IMR-90 (cell line): ENCODE measurements at regions not wholly inside any gene's neighbourhood (a gene's known extent, or its start where the extent isn't known, plus 50 kb on each side); places are given as distances from the start of the nearest gene placed in this dataset.

Experiments
- ATAC-seq: fragments of 200-7000 bp; cut with Tn5 transposase; 2 replicates; pipeline ENCODE4 v1.9.1; 2020; ENCODE audit warnings: low read depth, mild to moderate bottlenecking, moderate library complexity
- BruUV-seq: library from RNA; stranded (reverse); fragments of 400-500 nt; replicated peaks from 2 replicates; lab custom pipeline; 2021; lab: Mats Ljungman, UMichigan
- CTCF ChIA-PET: fragments of 300-600 bp; formaldehyde crosslinking; extraction: SDS; loops from one replicate; lab custom pipeline; 2021; ENCODE audit warnings: antibody characterized with exemption; lab: Yijun Ruan, JAX
- POLR2A ChIA-PET: fragments of 300-600 bp; sonication (Branson Sonifier 250); formaldehyde crosslinking; loops from one replicate; lab custom pipeline; 2022; ENCODE audit warnings: antibody characterized with exemption; ENCODE audit not compliant: unreplicated experiment; lab: Charles Lee
- DNase-seq: peaks from one replicate; pipeline ENCODE4 v3.0.0; 2013
- H2AFZ ChIP-seq: replicated peaks from 2 replicates; pipeline ENCODE3; 2013; ENCODE audit warnings: low read length, mild to moderate bottlenecking; ENCODE audit not compliant: poor library complexity
- H2AK5ac ChIP-seq: 2 replicates; pipeline ENCODE4 v1.6.1; 2013; ENCODE audit warnings: low read depth, low read length, inconsistent platforms
- H2AK9ac ChIP-seq: replicated peaks from 2 replicates; pipeline ENCODE3; 2013; ENCODE audit warnings: mild to moderate bottlenecking, low read depth, low read length, moderate library complexity; ENCODE audit not compliant: poor library complexity
- H2BK120ac ChIP-seq: 2 replicates; pipeline ENCODE4 v1.6.1; 2013; ENCODE audit warnings: low read depth, low read length, inconsistent platforms
- H2BK15ac ChIP-seq: 3 replicates; pipeline ENCODE4 v1.6.1; 2013; ENCODE audit warnings: low read depth, low read length, inconsistent platforms
- H2BK20ac ChIP-seq: 2 replicates; pipeline ENCODE4 v1.6.1; 2013; ENCODE audit warnings: low read depth, mild to moderate bottlenecking, inconsistent platforms, low read length, moderate library complexity
- H2BK5ac ChIP-seq: 2 replicates; pipeline ENCODE4 v1.6.1; 2013; ENCODE audit warnings: mild to moderate bottlenecking, low read depth, low read length, inconsistent platforms; ENCODE audit not compliant: poor library complexity, severe bottlenecking
- H3K14ac ChIP-seq: replicated peaks from 2 replicates; pipeline ENCODE4 v1.6.1; 2013; ENCODE audit warnings: low read depth, low read length, inconsistent platforms
- H3K18ac ChIP-seq: 2 replicates; pipeline ENCODE4 v1.6.1; 2013; ENCODE audit warnings: low read depth, low read length, control low read depth
- H3K23ac ChIP-seq: 2 replicates; pipeline ENCODE4 v1.6.1; 2013; ENCODE audit warnings: low read depth, low read length, inconsistent platforms
- H3K27ac ChIP-seq: 2 replicates; pipeline ENCODE4 v1.5.1; 2013; ENCODE audit warnings: mild to moderate bottlenecking, control low read depth, low read length; ENCODE audit not compliant: insufficient read depth
- H3K27me3 ChIP-seq: 2 replicates; pipeline ENCODE4 v1.6.1; 2013; ENCODE audit warnings: low read length; ENCODE audit not compliant: control insufficient read depth, insufficient read depth
- H3K36me3 ChIP-seq: 2 replicates; pipeline ENCODE4 v1.6.1; 2013; ENCODE audit warnings: low read length, mixed read lengths; ENCODE audit not compliant: control insufficient read depth, insufficient read depth
- H3K4ac ChIP-seq: 2 replicates; pipeline ENCODE4 v1.6.1; 2013; ENCODE audit warnings: low read depth, low read length, inconsistent platforms
- H3K4me1 ChIP-seq: 2 replicates; pipeline ENCODE4 v1.6.1; 2013; ENCODE audit warnings: low read length, mixed read lengths; ENCODE audit not compliant: control insufficient read depth, insufficient read depth
- H3K4me2 ChIP-seq: 2 replicates; pipeline ENCODE4 v1.6.1; 2013; ENCODE audit warnings: low read depth, mild to moderate bottlenecking, control low read depth, low read length, moderate library complexity
- H3K4me3 ChIP-seq: 2 replicates; pipeline ENCODE4 v1.5.1; 2013; ENCODE audit warnings: low read depth, mild to moderate bottlenecking, control low read depth, low read length, moderate library complexity; ENCODE audit not compliant: insufficient read depth
- H3K56ac ChIP-seq: 2 replicates; pipeline ENCODE4 v1.6.1; 2013; ENCODE audit warnings: low read length, inconsistent platforms; ENCODE audit not compliant: insufficient read depth; ENCODE audit errors: extremely low read depth
- H3K79me1 ChIP-seq, 2 experiments: 2 replicates each; pipeline ENCODE4 v1.6.1; 2013; ENCODE audit warnings: low read length in 2 of 2, inconsistent platforms in 1 of 2, low read depth in 1 of 2
- H3K9ac ChIP-seq: 2 replicates; pipeline ENCODE4 v1.6.1; 2013; ENCODE audit warnings: low read depth, low read length, control low read depth
- H3K9me1 ChIP-seq: 2 replicates; pipeline ENCODE4 v1.6.1; 2013; ENCODE audit warnings: low read length, inconsistent platforms; ENCODE audit not compliant: insufficient read depth
- H3K9me3 ChIP-seq: 2 replicates; pipeline ENCODE4 v1.6.1; 2013; ENCODE audit warnings: low read length; ENCODE audit not compliant: control insufficient read depth, insufficient read depth
- H4K20me1 ChIP-seq: 2 replicates; pipeline ENCODE4 v1.6.1; 2013; ENCODE audit warnings: low read length, inconsistent platforms; ENCODE audit not compliant: insufficient read depth
- H4K5ac ChIP-seq: 2 replicates; pipeline ENCODE4 v1.6.1; 2013; ENCODE audit warnings: mild to moderate bottlenecking, low read depth, low read length, control low read depth
- H4K8ac ChIP-seq, 2 experiments: 2 replicates each; pipeline ENCODE4 v1.6.1; 2013; ENCODE audit warnings: low read depth in 2 of 2, low read length in 2 of 2, control low read depth in 1 of 2, inconsistent platforms in 1 of 2
- H4K91ac ChIP-seq: 2 replicates; pipeline ENCODE4 v1.6.1; 2013; ENCODE audit warnings: low read depth, low read length, inconsistent platforms; ENCODE audit not compliant: insufficient read depth
- MAFK ChIP-seq: IDR thresholded peaks from 2 replicates; pipeline ENCODE4 v1.6.1; 2012; ENCODE audit warnings: low read depth, low read length, improper control_type of control experiment
- MAZ ChIP-seq: IDR thresholded peaks from 2 replicates; pipeline ENCODE4 v1.6.1; 2012; ENCODE audit warnings: low read depth, mild to moderate bottlenecking, low read length, improper control_type of control experiment, moderate library complexity, borderline replicate concordance
- MXI1 ChIP-seq: IDR thresholded peaks from 2 replicates; pipeline ENCODE4 v1.6.1; 2012; ENCODE audit warnings: low read depth, mild to moderate bottlenecking, low read length, moderate library complexity, borderline replicate concordance
- NFE2L2 ChIP-seq: fragments of 150-350 bp; IDR thresholded peaks from 2 replicates; pipeline ENCODE4 v1.6.1; 2016; ENCODE audit warnings: low read depth, mild to moderate bottlenecking, low read length
- POLR2A ChIP-seq: IDR thresholded peaks from 2 replicates; pipeline ENCODE4 v1.6.1; 2012; ENCODE audit warnings: mild to moderate bottlenecking, low read depth, low read length
- RAD21 ChIP-seq: IDR thresholded peaks from 2 replicates; pipeline ENCODE4 v1.6.1; 2012; ENCODE audit warnings: low read length, improper control_type of control experiment
- RFX5 ChIP-seq: IDR thresholded peaks from 2 replicates; pipeline ENCODE4 v1.8.0; 2012; ENCODE audit warnings: low read depth, mild to moderate bottlenecking, low read length, moderate library complexity
- WGBS, 2 experiments: methylation state at CpG; one replicate each; pipeline versions ENCODE4 v1.1.5 to v1.1.7; 2013; ENCODE audit warnings: missing lambda C conversion rate in 2 of 2; ENCODE audit not compliant: insufficient read length in 1 of 2; ENCODE audit errors: extremely low coverage in 2 of 2; 5-methylcytosine and 5-hydroxymethylcytosine counted together
- dilution Hi-C: fragments of 300-500 bp; cut with HindIII; formaldehyde crosslinking; loops from one replicate; pipeline ENCODE4 v1.14.3; 2018; ENCODE audit warnings: low sequenced_read_pairs; ENCODE audit not compliant: unreplicated experiment
- in situ Hi-C: fragments of 300-500 bp; cut with MboI; formaldehyde crosslinking; loops from 3 replicates; pipeline ENCODE4 v1.14.3; 2019; ENCODE audit warnings: low sequenced_read_pairs, inconsistent platforms, mixed read lengths
- intact Hi-C: fragments of 100-400 bp; cut with micrococcal nuclease; formaldehyde crosslinking; loops from 2 replicates; pipeline ENCODE4 v1.10.0; 2022
- TF ChIP-seq, protein P1 (sequence below): fragments of 150-350 bp; IDR thresholded peaks from 2 replicates; pipeline ENCODE4 v1.6.1; 2017; ENCODE audit warnings: mild to moderate bottlenecking, antibody characterized with exemption, low read length, low read depth
- TF ChIP-seq, protein P2 (sequence below): conservative IDR thresholded peaks from 2 replicates; pipeline ENCODE4 v1.5.1; 2012; ENCODE audit warnings: mild to moderate bottlenecking, low read depth, low read length, improper control_type of control experiment

DNA sequence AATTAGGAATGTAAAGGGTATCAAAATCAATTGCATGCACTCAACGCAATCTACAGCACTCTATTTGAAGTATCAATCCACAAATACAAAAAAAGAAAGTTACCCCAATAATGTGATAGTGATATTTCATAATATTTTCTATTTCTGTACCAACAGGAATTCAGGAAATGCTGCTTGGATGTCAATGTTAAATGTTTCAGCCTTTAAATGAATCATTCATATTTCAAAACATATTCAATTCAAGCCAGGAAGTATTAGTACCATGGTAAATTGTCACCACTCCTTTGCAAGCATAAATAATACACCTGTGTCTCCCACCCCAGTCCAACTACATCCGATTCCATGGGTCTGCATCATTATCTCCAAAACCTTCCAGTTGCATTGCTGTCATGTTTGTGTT, 1185.5 kb upstream of the CDH18 start:
- Histone ChIP-seq H4K8ac (no peak overlapping the region), H3K18ac (no peak overlapping the region), H3K56ac (no peak overlapping the region), H3K9ac (no peak overlapping the region), H2AK9ac (no peak overlapping the region), H4K91ac (no peak overlapping the region), H3K36me3 (no peaks in the 10 kb centered on the region), H3K27ac (no peak overlapping the region), H2AFZ (no peak overlapping the region), H2BK120ac (no peak overlapping the region), H3K4me2 (no peak overlapping the region), H3K23ac (no peak overlapping the region), H3K14ac (no peak overlapping the region), H2BK15ac (no peak overlapping the region), H2BK5ac (no peak overlapping the region), H3K9me3 (no peaks in the 10 kb centered on the region), H3K79me1 (no peaks in the 10 kb centered on the region), H2AK5ac (no peak overlapping the region), H4K5ac (no peak overlapping the region), H3K9me1 (no peaks in the 10 kb centered on the region), H3K27me3 (no peaks in the 10 kb centered on the region), H4K20me1 (no peaks in the 10 kb centered on the region), H3K4ac (no peak overlapping the region), H2BK20ac (no peak overlapping the region), H3K4me3 (no peak overlapping the region), H3K4me1 (no peaks in the 10 kb centered on the region)
- POLR2A ChIA-PET, result no interaction called here
- no CpG with 5 or more reads among the region's 2 CpGs for WGBS, 2 experiments
- no peak for DNase-seq
- no peak for ATAC-seq
- TF ChIP-seq NFE2L2 (no peak), RFX5 (no peak), POLR2A (no peak), MAZ (no peak), RAD21 (no peak), MXI1 (no peak), MAFK (no peak)
- TF ChIP-seq, protein P1, sequence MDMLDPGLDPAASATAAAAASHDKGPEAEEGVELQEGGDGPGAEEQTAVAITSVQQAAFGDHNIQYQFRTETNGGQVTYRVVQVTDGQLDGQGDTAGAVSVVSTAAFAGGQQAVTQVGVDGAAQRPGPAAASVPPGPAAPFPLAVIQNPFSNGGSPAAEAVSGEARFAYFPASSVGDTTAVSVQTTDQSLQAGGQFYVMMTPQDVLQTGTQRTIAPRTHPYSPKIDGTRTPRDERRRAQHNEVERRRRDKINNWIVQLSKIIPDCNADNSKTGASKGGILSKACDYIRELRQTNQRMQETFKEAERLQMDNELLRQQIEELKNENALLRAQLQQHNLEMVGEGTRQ, result no peak
- TF ChIP-seq, protein P2, sequence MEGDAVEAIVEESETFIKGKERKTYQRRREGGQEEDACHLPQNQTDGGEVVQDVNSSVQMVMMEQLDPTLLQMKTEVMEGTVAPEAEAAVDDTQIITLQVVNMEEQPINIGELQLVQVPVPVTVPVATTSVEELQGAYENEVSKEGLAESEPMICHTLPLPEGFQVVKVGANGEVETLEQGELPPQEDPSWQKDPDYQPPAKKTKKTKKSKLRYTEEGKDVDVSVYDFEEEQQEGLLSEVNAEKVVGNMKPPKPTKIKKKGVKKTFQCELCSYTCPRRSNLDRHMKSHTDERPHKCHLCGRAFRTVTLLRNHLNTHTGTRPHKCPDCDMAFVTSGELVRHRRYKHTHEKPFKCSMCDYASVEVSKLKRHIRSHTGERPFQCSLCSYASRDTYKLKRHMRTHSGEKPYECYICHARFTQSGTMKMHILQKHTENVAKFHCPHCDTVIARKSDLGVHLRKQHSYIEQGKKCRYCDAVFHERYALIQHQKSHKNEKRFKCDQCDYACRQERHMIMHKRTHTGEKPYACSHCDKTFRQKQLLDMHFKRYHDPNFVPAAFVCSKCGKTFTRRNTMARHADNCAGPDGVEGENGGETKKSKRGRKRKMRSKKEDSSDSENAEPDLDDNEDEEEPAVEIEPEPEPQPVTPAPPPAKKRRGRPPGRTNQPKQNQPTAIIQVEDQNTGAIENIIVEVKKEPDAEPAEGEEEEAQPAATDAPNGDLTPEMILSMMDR, result no peak
- CTCF ChIA-PET, result no interaction called here
- in situ Hi-C loops (no loop called here), intact Hi-C loops (no loop called here), dilution Hi-C loops (no loop called here)
- no TSS peak for BruUV-seq
